Fibroblast of skin of left biceps (primary cell): ENCODE measurements at regions not wholly inside any gene's neighbourhood (a gene's known extent, or its start where the extent isn't known, plus 50 kb on each side); places are given as distances from the start of the nearest gene placed in this dataset.
"Not testable (repeated sequence)": the region's sequence is repeated elsewhere in the genome, so short reads cannot be mapped to it uniquely, and the experiment has no call there.

Experiments
- DNase-seq, 2 experiments: peaks; one replicate each; pipeline ENCODE4 v3.0.0-alpha.2; 2013; ENCODE audit warnings: low read depth in 2 of 2

DNA sequence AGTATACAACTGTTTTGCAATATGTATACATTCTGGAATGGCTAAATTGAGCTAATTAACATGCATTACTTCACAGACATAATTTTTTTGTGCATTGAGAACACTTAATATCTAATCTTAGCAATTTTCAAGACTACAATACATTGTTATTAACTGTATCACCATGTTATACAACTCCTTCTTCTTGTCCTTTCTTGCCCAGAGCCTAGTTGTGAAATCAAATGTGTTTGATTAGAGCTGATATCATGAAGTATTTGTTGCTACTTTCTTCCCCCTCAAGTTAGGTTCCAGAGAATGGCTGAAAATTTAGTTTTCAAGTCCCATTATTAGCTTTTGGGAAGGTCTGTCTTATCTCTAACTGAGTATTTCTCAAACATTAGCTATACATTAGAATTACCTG is 607.8 kb downstream of the PSAT1 start:
- DNase-seq: no peak

DNA sequence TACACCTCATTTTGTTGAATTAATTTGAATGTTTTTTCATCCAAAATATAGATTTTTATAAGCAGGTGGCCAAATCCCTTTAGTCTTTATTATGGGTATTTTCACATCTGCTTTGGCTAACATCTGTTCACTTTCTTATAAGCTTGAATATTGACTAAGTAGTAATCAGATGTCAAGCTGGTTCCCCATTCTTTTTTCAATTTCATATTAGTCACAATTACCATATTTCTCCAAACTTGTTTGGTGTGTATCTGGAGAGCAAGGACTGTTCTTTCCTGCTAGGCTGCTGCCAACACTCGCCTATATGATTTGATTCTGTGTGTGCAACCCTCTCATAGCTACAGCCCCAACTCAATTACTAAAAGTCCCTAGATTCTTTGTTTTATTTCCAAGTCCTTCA is 608.5 kb downstream of the PSAT1 start:
- DNase-seq: no peak

DNA sequence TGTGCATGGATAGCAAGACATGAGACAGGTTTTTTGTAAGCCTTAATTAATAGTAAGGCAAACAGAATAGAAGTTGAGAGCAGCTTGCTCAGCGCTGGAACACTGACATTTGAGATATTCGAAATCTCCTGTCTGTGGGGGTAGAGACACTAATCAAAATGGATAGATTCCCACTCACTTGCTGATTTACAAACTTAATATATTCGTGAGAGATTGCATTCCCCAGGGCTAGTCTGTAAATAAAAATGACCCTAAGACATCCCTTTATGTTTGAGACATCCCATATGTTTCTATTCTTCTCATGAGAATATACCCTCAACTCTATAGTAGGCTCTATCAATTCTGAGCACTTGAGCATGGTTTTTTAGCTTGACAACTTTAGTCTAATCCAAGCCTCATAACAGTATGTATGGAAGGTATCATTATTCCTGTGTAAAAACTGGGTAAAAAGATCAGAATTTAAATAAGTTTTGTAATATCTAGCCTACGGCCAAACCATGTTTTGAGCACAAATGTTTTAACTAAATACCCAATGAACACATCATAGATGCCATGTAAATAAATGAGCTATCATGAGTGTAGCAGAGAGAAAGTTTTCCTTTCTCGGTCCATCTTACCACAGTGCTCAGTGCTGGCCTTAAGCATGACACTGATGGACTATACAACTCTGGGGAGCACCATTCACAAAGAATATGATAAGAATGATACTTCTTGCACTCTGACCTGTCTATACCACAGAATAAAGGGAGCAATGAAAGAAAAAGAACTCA is 609.2 kb downstream of the PSAT1 start:
- DNase-seq: no peak

DNA sequence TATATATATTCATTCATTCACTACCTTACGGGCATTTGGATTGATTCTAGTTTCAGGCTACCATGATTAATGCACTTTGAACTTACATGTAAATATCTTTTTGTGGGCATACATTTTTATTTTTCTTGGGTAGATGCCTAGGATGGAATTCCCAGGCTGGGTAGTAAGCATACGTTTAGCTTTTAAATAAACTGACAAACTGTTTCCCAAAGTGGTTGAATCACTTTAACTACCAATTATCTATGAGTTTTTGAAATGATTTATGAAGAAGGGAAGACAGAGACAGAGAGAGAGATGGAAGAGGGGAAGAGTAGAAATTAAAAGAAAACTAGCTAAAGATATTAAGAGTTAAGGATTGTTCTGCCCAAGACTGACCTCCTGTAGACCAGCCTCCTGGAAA is 612.6 kb downstream of the PSAT1 start:
- no peak for DNase-seq

DNA sequence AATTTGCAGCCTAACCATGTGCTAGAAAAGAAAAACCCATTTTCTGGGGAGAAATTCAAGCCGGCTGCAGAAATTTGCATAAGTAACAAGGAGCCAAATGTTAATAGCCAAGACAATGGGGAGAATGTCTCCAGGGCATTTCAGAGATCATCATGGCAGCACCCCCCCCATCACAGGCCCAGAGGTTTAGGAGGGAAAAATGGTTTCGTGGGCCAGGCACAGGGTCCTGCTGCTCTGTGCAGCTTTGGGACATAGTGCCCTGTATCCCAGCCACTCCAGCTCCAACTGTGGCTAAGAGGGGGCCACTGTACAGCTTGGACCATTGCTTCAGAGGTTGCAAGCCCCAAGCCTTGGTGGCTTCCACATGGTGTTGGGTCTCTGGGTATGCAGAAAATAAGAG is 620.0 kb downstream of the PSAT1 start:
- DNase-seq: not testable (repeated sequence)

DNA sequence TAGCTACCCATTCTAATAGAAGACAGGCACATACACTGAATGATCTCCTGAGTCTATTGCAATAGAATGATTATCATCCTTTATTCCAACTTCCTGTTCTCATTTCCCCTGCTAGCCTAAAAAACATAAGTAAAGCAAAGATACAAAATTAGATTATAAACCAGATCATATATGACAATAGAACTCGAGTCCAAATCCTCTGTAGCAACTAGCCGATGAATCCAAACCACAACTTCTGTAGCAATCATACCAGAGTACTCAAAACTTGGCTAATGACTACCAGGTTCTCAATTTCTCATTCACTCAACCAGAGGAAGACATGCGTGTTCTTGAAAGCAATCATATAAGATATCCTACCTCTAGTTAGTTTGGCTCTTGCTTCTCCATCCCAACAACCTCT is 622.1 kb downstream of the PSAT1 start:
- DNase-seq: no peak

DNA sequence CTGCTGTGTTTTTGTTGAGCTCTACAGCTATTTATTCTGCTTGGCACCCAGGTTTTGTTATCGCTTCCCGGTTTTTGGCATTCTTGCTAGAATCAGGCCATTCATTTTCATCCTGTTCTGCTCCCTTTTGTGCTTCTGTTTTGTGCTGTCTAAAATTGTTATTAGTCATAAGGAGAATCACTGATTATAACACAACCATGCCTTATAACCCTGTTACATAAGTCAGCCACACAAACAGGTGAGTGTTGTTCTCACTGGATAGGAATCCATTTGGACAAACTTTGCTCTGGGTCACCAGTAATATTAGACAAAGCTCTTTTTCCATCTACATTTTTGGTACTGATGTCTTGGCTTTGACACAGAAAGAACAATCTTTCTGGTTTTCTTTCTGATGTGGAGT is 622.8 kb downstream of the PSAT1 start:
- DNase-seq: no peak

DNA sequence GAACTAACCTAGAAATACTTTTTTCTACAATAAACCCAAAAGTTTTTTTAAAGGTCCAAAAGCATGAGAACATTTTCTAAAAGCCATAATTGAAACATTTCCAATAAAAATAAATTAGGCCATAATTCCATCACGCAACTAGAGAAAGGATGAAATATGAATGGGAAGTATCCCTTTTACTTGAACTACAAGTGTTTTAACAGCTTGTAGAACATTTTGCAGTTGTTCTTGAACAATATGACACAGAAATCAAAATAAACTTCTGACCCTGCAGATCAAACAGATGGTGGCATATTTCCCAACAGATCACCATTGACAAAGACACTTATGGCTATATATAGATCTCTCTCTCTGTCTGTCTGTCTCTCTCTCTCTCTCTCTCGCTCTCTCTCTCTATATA is 624.4 kb downstream of the PSAT1 start:
- no peak for DNase-seq

DNA sequence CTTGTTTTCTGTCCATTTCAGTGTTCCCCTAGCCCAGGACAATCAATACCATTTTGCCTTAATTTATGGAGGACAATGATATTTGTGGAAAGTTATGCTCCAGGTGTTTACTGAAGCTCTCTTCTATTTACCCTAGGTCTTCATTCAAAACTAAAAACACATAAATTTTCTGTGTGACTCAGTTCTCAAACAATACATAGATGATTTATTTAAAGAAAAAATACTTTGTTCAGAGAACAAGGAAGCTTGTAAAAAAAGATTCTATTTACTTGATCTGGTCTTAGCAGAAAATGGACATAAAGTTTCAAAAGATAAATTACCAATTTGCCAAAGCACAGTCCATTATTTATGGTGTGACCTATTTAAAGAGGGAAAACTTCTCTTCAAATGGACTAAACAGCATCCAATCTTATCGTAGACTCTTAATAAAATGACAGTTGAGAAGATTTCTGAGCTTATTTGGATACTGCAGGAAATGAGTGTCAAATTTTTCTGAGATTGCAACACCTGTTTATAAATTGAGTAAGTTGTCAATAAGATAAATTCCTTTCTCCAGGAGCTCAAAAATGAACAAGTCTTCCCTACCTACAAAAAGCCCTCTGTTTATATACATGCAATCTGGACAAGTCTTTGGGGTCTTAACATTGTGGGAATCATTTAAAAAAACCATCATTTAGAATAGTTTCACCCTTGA is 627.2 kb downstream of the PSAT1 start:
- DNase-seq: no peak

DNA sequence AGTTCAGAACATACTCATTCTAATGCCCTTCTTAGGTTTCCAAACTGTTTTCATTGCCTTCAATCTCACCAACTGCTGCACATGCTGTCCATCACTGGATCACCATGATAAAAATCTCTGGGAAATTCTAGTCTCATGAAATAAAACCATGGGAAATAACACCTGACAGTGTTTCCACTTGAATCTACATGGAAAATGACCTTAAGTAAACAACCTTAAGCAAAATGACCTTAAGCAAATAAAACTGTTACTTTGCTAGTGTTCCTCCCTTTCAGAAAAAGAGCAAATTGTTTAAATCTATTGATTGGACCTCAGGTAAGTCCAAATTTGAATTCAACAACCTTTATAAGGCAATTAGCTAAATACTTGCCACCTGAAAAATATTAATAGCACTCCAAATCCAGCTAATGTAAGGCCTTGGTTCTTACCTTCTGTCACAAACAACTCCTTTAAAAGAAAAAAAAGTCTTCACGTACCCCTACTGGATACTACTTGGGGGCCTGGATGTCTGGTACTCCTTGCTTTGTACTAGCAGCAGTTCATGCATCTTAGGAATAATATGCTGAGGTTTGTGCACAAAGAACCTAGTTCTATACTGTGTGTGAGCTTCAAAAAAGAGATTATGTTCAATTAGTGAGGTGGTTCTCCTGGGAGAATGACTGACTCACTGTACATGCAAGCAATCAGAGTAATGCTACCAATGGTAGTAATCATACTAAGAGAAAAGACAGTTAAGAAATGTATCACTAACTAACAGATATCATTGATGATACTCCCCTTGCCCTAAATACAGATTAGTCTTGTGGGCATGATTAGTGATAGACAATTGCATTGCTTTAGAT is 630.4 kb downstream of the PSAT1 start:
- no peak for DNase-seq

DNA sequence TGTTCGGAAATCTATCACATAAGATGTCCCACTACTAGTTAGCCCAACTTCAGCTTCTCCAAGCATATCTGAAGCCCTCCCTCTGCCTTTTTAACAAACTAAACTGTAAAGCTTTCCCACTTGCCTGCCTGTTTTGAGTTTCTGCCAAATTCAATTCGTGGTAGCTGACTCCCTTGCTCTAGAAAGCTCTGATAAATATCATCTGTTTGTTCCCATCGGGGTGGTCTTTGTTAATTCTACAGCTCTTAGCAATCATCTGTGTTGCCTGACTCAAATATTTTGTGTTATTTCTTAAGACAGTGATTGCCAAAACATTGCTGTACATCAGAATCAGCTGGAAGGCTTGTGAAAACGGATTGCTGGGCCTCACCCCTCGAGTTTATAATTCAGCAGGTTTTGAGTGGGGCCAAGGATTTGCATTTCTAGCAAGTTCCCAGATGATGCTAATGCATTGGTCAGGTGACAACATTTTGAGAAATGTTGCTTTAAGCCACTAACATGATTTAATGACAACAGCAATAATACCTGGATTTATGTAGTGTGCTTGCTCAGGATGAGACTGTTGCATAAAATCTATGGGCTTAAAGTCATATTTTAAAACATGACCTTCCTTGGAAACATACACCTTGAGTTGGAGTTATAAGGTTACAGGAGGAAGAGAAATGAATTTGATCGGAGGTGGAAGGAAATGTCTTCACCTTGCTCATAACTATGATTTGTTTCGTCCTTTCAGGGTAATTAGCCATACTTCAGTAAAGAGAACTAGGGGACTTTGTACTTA is 631.9 kb downstream of the PSAT1 start:
- peak; percentile 55 to 64 for DNase-seq

DNA sequence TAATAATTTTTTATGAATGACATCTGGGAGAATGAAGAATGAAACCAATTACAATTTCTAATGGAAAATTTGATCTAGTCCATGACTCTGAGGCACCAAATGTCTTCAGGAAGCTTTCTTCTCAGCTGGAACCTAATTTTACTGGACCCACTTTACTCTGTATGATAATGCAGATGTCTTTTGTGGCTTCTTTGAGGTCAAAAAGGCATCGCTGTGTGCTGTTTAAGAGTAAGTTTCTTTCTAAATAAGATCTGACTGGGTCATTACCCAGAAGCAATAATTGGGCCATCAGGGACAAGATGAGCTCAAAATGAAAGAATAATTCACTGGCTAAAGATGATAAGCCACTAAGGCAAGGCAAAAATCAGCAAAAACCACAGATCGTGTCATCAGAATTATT is 633.4 kb downstream of the PSAT1 start:
- DNase-seq: no peak

DNA sequence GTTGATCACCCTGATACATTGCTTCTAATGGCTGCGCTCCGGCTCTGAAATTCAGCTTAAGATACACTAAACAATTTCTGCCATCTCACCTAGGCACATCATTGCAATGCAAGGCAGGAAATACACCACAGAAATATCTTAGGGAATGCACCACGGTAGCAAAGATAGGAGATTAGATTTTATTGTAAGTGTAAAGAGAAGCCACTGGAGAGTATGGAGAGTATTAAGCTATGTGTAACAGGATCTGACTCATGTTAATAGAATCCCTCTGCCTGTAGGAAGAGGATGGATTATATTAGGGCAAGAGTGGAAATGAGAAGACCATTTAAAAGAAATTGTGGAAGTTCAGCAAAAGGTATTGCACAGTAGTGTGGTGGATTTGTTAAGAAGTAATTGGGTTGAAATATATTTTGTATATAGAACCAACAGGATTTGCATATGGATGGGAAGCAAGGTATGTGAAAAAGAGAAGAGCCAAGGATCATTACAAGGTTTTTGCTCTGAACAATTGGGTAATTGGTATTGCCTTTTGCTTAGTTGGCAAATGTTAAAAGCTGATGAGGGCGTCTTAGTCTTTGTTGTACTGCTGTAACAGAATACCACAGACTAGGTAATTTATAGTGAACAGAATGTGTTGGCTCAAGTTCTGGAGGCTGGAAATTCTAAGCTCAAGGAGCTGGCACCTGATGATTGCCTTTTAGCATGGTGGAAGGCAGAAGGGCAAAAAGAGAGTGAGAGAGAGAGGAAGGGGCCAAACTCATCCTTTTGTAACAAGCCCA is 636.1 kb downstream of the PSAT1 start:
- peak; percentile 67 to 74 for DNase-seq

DNA sequence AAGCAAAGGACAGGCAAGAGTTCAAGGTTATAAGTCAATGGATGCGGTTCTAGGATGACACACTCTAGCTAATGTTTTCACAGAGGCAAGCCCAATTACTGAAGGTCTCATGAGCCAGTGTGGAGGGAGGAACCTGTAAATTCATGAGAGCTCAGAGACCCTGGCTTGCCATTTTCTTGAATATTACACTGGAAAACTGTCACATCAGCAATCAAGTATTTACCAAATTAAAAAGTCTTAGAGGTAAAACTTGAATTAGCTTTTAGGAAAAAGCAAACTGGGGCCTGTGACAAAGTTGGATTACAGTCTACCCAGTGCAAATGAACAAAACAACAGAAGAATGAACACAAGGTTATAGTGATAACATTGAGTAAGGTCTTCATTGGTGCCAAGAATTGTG is 636.9 kb upstream of the TLE4 start:
- no peak for DNase-seq

DNA sequence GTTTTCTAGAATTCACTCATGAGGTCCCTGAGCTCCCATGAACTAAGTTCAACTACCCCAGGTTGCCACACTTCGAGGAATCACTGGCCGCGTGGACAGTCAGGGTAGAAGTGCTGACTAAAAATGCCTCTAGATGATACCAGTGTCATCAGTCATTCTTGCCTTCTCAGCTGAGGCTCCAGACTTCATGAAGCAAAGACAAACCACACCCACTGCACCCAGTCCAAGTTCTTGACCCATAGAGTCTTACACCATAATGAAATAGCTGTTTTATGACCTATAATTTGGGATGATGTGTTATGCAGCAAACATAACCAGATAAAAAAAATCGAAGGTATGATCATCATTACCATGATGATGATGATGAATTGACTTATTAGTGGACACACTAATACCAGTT is 632.9 kb upstream of the TLE4 start:
- no peak for DNase-seq

DNA sequence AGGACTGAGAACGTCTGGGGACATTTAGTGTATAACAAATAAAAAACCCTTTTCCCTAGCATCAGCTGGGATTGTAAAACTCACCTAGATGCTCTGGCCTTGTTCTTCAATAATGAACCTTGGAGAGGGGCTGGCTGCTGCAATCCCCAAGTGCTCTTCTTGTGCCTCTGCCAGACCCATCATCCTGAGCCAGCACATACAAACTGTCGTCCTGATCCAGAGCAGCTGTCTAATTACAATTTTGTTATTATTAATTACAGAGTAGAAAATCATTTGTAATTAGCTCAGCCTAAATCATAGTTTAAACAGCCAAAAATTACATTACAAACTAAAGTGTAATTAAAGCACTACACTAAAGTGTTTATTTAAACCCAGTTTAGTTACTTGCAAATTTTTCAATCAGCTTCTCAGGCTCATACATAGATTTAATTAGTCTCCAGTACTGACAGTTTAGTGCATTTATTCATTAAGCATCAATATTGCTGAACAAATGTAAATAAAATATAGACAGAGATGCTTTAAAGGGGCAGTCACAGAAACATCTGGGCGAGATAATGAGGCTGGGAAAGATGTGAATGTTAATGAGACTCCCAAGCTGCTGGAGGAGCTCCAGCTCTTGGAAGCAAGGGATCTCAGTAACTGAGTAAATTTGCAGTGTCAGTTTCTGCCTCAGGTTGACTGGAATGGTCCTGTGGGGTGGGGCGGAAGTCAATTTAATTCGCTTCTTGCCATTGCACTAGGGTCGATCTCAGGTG is 632.3 kb upstream of the TLE4 start:
- no peak for DNase-seq

DNA sequence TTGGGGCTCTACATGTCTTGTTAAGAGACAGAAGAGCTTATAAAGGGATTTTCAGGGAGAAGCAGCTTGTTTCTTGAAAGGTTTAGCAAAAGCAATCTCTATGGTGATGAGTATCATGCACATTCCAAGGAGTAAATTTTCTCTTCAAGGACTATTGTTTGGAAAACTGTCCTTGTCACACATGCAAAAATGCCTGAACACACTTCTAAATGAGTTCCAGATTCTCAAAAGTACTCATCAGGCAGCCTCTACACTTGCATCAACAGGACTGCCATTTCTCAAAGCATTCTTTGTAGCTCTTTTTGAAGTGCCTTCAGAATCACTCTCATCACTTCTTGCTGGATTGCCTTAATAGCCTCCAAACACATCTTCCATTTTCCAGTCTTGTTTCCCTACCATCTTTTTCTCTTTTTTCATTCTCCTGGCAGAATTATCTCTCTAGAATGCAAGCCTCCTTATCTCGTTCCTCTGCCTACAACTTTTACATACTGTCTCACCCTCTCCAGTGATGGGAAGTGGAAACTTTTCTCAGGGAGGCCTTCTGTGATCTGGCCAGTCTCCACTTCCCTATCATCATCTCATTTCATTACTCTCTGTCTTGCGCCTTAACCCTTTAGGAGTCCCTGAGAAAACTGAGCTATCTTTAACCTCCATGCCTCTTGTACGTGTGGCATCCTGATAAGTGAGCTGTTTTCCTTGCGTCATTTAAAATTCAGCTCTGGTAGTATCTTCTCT is 631.5 kb upstream of the TLE4 start:
- no peak for DNase-seq

DNA sequence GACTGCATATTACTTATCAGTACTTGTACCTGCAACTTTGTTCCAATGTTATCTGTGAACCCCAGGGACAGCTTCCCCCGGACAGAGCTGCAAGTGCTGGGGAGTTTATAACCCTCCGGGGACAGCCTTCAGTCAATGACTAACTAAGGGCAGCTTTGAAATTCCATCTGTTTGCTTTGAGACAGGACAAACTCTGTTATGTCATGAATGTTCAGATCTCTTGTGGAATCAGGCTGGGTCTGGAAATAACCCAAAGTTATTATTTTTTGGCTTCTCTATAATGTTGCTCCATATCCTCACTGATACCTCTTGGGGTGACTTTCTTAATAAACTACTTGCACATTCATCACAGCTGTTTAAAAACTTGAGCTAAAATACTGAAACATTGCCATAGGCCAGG is 617.5 kb upstream of the TLE4 start:
- peak in 1 of 2 experiments; percentile 15 for DNase-seq

DNA sequence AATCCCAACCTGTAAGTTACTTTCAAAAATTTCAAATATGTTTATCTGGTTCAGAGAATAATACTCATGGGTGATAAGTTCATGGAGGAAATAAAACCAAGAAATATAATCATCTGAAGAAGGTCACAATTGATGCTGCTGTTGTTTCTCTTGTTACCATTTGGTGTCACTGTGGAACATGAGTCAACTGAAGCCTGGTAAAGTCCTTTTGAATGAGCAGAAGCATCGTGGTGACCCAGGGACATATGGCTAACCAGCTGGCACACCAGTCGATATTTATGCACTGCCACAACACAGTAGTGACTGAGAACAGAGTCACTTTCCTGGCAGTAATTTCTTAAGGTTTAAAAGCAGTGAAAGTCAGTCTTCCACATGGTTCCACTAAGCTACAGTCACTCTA is 612.9 kb upstream of the TLE4 start:
- no peak for DNase-seq

DNA sequence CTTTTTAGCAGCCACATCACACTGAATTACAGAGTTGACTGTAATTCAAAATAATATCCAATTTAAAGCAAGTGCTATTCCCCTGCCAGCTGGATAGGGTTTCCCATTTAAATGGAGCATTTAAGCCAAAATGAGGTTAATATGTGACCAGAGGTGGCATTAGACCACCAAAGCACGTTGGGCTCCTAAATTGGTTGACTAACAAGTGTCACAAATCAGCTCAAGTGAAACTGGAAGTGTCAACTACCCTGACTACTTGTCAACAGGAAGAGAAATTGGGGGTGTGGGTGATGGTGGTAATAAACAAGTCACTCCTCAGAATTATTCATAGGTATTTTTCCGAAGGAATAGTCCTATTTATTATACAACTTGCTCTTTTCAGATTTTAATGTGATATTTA is 609.6 kb upstream of the TLE4 start:
- DNase-seq: no peak
